Activated CD8-positive, alpha-beta memory T cell treated with anti-CD3 and anti-CD28 coated beads, Interleukin-2, amount 50 U/mL, for 4 hours (primary cell): ENCODE measurements at regions not wholly inside any gene's neighbourhood (a gene's known extent, or its start where the extent isn't known, plus 50 kb on each side); places are given as distances from the start of the nearest gene placed in this dataset.

ENCODE experiments used
- DNase-seq: peaks from one replicate; pipeline ENCODE4 v3.0.0-alpha.2; 2020

DNA sequence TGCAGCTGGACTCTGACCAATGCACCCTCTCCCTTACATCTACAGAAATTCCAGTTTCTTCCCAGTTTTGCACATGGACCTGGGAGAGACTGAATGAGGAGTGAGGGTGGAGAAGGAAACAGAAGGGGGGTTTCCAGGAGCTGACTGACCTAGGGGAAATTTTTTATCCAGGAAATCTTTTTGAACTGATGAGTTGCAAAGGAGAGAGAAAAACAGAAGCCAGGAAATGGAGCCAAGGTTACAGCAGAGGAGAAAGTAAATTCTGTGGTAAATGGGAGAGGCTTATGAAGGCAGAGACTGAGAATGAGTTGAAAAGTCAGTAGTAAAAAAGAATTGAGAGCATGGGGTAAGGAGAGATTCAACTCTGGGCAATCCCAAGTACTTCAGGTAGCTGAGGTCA is 192.8 kb downstream of the SMIM20 start:
- DNase-seq = no peak

DNA sequence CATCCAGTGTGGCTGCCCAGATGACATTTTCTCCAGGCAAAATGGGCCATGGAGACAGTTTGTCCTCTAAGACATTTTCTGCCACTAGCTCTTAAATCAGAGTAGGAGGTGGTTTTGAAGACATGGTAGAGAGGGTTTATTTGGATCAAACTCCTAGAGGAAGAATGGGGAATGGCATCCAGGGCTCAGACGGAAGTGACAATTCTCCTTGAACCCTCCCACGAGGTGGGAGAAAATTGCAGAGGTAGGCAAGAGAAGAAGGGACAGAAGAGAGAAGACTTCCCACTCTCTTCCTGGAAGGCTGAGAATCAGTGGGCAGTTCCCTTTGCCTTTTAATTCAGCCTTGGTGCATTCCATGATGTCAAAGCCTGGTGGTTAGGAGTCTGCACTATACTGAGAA is 194.0 kb downstream of the SMIM20 start:
- no peak for DNase-seq

DNA sequence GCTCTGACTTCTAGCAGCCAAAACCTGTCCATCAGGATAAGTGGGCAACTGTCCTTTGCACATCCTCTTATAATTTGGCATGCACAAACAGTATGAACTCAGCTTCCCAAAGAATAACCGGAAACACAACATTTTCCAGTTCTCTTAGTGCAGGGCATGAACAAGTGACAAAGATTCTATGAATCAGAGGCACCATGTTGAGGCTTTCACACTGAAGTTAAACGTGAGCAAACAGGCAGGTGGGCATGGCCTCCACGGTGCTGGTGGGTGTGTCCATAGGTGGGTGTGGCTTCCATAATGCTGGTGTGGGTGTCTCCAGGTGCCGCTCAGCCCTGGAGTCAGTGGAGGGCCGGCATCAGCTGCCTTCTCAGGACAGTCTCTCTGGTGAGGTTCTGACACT is 196.5 kb downstream of the SMIM20 start:
- no peak for DNase-seq

DNA sequence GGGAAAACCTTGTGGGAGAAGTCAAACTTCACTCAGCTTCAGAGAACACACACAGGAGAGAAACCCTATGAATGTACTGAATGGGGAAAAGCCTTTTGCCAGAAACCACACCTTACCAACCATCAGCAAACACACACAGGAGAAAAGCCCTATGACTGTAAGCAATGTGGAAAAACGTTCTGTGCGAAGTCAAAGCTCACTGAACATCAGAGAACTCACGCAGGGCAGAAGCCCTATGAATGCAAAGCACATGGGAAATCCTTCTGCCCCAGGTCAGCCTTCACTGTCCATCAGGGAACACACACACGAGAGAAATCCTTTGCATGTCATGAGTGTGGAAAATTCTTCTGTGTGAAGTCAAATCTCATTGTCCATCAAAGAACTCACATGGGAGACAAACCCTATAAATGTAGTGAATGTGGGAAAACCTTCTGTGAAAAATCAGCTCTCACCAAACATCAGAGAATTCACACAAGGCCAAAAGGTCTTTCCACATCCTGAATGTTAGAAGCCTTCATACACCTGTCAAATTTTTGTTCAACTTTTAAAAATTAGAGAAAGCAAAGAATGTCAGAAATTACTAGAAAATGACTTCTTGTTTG is 199.4 kb downstream of the SMIM20 start:
- no peak for DNase-seq

DNA sequence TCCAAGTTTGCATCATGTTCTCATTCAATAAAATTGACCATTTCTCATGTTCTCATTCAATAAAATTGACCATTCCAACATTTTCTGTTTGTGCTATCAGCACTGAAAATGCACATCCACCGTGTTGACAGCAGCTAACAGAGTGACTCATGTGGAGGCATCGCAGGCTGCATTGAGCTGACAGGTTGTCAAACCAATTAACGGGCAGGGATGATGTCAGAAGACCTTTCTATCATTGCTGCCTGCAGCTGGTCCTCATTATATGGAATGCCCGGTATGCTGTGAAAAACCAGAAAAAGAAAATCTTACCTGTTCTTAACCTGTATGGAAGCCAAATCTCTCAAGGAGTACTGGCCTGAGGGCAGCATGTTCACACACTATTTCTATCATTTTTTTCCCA is 202.0 kb downstream of the SMIM20 start:
- no peak for DNase-seq

DNA sequence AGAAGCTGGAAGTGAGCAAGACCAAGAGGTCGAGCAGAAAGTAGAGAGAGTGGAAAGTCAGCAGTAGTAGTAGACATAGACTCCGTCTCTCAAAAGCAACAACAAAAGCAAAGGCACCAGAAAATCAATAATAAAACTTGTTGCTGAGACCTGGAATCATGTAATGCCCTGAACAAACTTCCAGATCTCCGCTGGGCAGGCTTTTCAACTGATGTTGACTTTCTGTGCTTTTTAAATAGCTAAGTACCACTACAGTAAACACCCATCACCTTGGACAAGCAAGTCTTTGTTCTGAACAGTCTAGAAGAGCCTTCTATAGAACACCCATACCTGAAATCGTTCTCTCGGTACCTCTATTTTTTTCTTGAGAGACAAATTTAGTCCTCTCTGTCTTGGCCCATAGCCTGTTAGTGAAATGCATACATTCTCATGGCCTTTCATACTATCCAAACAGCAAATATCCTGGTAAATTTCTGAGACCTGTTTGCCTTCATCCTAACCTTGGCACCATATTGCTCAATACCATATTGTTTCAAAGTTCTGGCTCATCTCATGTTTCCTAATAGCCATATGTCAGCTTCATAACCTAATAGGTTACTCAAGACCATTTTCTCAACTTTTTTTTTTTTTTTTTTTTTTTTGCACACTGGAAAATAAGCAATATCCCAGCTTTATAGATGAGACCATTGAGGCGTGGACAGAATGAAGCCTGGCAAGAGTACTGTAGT is 200.6 kb upstream of the RBPJ start:
- DNase-seq = no peak

DNA sequence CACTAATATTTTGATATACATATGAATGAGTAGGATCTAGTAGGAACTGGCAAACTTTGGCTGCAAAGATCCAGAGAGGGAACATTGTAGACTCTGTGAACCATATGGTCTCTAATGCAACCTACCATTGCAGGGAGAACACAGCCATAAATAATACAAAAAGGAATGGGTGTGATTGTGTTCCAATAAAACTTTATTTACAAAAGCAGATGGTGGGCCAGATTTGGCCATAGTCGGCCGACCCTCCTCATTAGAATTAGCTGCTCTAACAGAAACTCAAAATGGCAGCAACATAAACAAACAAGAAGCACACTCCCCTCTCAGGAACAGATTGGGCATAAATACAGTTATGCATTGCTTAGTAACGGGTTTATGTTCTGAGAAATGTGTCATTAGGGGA is 198.1 kb upstream of the RBPJ start:
- DNase-seq = no peak

DNA sequence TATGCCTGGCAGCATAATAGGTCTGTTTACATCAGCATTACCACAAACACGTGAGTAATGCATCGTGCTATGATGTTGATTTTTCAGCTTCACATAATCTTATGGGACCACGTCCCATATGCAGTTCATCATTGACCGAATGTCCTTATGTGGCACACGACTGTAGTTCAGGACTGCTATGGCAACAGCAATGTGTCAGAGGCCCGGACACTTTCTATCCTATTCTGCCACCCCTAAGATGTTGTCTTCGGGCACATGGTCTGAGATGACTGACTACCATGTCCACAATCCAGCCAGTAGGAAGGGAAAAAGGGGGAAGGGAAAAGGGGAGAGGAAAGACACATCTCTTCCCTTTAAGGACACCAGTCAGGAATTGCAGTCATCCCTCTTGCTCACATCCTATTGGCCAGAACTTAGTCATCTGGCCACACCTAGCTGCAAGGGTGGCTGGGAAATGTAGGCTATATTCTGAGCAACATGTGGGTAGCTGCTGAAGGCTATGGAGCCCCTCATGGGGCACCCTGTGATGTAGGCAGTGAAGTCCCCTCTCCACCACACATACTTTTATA is 196.0 kb upstream of the RBPJ start:
- no peak for DNase-seq

DNA sequence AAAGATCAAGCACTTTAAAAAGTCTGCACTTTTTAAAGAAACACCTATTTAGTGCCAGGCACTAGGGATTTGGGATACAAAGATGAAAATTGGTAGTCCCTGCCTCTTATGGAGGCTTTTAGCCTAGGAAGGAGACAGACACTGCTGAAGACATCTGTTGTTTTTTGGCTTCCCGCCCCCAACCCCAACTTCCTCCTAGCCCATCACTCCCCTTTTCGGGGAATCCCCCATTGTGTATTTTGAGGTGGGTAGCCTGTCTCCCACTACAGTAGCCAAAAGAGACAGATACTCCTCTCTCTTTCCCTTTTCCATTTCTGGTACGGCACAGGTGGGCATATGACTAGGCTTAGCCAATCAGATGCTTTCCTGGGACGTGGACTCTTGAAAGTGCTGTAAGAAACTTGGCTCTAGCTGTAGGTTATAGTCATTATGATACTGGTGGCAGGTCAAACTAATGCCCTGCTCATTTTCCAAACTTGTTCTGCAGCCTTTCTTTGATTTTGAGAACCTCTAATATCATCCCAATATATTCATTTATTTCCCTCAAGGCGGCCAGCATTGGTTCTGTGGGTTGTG is 194.6 kb upstream of the RBPJ start:
- DNase-seq = no peak

DNA sequence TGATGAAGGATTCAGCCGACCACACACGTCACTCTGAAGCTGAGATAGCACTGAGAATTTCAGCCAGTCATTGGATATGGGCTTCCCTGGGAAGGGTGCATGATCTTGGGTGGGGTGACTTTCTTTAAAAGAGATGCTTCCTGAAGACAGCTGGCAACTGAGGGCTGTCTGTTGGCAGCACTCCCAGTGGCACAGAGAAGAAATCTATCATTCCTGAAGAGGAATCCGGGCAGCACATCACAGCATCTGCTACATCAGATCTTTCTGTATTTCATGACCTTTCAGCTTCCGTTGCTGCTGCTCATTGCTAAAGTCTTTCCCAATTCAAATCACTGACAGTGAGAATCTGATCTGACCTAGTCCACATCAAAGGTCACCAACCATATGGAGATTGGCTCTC is 193.8 kb upstream of the RBPJ start:
- DNase-seq = no peak

DNA sequence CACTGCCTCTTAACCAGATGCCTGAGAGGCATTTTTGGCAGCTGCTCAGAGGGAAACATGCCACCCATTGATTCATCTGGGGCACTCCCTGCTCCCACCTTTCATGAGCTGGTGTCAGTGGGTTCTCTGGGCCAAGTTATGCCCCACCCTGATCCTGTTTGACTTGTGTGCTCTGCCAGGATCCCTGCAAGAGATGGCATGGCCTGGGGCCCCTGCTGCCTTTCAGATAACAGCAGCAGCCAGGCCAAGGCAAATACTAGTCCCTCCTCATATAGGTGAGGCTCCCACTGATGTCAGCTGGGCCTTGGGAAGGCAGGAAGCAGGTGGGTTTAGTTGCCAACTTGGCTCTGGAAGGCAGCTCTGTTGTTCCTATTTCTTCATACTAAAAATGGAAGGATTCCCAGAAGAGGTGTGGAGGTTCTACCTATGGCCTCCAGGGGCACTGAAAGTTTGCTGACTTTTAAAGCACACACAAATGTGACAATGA is 192.9 kb upstream of the RBPJ start:
- DNase-seq = no peak

DNA sequence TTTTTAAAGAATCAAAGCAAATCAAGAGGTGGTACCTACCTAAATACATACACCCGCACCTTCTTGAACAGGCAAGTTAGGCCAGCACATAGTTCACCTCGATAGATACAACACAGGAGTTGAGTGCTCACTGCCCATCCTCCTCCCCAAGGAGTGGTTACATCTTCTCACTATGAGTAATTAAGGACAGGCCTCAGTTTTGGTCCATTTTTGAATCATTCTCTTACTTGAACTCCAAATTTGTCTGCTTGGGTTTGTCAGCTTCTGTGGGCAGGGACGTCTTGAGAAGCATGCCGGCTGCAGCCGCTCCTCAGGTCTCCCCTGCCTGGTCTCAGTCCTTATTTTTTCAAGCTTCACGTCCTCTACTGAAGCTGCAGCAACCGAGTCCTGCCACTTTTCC is 190.6 kb upstream of the RBPJ start:
- DNase-seq = no peak

DNA sequence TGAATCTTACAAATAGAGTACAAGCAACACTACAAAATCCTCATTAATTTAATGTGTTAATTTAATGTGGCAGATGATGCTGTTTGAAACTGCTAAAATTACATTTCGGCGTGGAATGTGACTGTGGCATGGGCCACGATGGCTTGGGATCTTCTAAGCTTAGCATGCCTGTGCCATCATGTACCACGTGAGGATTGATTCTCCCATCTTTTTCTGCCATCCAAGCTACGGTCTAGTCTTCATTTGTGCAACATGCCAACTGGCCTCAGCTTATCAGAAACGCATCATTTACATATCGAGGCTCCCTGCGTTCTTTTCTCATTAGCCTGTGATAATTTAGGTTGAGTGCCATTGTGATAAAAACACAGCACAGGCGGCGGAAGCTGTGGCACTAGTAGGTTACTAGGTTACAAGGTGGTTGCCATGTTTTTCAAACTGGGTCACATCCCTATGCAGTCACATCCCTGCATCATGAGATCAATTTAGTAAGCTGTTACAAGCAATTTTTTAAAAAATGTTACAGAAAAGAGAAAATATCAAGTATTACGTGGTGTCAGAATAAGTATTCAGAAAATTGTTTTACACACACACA is 189.9 kb upstream of the RBPJ start:
- DNase-seq = no peak

DNA sequence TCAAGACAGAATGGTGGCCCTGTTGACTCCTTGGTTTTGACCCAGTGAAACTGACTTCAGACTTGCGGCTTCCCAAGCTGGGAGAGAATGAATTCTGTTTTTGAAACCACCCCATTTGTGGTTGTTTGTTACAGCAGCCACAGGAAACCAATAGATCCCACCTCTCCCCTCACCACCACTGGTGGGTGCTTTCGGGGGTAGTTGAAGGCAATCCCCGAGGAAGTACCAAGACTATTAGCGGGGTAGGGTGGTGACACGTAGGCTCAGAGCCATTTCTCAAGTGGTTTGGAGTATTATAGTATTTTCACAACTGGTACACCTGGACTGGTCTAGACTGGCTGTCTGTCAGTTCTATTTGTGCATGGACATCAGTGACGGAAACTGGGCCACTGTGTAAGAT is 189.1 kb upstream of the RBPJ start:
- DNase-seq = peak; percentile 26

DNA sequence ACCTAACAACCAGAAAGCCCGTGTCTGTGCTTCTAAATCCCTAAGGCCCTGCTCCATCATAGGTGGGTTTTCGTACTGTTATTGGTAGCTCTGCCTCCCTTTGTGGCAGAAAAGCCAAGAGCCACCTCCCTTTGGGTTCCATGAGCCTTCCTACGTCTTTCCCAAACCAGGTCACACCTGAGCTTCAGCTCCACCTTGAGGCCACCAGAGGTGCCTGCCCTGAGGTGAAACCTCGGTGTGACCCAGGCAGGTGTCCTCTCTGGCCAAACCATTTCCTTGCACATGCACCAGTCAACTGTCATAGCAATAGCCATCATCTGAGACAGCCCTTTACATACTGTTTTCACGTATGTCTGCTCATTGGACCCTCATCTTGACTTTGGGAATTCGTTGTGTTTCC is 188.0 kb upstream of the RBPJ start:
- DNase-seq = no peak

DNA sequence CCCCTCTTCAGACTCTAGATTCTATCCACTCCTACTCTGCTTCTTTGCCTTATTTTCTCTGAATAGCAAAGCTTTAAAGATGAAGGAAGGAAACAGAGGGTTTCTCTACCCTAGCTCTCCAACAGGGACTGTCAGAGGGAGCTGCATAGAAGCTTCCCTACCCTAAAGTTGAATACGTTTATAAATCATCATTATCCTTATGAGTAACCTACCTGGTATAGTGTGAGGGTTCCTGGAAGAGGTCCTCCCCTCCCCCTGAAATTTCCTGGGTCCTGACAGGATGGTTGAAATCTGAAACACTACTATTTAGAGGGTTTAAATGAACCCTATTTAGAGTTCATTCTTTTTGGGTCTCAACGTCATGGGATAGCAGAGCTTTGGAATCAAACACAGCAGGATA is 187.0 kb upstream of the RBPJ start:
- no peak for DNase-seq

DNA sequence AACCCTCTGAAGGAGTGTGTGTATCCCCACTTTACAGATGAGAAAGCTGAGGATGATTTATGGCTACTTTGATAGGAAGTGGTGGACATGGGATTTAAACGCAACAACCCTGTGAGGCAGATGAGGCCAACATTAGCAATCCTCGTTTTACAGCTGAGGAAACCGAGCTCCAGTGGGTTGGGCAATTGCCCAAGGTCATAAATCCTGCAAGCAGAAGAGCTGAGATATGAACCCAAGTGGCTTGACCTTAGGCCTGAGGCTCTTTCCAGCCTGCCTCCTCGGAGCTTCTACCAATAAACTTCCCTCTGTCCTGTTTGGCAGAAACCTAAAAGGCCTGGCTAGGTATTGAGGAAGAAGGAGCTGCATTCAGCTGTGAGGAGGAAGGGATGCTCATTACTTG is 185.5 kb upstream of the RBPJ start:
- DNase-seq = no peak

DNA sequence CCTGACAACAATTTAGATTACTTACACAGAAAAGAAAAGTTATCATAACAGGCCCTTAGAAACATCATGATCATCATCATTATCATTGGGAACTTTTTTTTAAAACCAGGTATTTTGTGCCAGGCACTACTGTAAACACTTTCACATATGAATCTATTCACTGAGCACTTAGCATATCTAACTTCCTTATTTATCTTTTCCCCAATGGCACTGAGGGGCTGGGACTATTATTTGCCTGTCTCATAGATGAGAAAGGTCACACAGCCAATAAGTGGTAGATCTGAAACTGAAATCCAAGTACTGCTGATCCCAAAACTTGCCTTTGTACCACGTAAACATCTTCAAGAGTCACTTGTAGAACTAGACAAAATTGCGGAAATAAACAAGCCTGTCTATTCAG is 184.2 kb upstream of the RBPJ start:
- DNase-seq = no peak

DNA sequence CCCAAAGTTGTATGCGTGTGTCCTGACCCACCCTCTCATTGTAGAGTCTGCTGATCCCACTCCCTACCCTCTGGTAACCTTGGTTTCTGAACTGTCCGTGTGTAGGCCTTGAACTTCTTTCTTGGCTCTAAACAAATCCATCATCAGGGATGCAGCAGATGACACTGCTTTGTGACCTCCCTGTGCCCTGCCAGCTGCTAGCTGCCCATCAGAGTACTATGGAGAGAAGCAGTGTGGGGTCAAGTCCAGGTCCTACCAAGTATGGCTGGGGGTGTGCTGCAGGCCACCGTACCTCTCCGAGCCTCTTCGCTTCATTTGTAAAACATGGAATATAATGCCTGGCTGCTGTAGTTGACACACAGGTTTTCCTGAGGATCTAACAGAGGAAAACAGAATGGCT is 183.5 kb upstream of the RBPJ start:
- DNase-seq = no peak

DNA sequence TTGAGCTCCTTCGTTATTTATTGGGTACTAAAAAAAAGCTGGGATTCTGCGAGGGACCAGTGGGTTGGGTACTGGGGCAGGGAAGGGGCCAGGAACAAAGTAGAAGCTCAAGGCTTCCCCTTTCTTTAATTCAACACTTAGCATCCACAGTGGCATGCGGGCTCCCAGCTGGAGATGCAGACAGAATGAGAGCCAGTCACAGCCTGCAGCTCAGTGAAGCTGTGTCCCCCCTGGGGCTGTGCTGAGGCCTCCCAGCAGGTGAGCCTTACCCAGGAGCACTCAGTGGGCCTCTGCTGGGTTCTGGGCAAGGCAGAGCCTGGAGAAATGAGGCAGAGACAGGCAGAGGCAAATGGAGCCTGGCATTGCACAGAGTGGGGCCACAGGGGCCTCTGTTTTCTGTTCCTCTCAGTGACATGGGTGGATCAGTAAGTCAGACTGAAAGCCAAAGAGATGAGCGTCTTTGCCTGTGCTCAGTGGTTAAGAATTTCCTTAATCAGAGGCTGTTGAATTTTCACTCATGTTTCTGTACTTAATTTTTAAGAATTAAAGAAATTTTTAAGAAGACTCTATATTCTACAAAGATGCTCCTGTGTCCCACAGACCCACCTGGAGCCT is 181.4 kb upstream of the RBPJ start:
- no peak for DNase-seq

DNA sequence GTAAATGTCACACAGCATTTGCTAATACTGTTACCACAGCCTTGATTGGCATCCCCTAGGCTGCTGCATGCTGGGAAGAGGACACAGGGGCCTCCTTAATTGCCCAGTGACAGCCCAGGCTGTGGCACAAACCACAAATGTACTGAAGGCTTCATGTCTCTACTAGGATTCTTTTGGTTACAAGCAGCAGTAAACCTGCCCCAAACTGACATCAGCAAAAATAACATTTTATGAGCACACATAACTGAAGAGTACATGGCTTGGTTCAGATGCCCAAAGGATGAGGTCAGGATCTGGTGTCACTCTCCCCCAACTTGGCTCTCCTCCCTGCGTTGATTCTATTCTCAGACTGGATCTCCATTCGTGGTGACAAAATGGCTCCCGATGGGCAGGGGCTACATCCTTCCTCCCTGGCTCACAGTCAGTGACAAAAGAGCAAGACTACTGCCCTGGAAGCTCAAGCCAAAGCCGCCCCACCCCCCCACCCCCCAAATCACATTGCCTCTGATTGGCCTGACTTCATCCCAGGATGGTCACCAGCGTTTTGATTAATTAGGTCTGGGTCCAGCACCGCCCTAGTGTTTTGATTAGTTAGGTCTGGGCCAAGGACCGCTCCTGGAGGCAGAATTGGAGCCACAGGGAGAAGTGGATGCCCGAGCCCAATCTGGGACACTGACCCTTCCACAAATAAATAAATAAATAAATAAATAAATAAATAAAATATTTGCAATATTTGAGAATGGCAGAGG is 180.5 kb upstream of the RBPJ start:
- no peak for DNase-seq

DNA sequence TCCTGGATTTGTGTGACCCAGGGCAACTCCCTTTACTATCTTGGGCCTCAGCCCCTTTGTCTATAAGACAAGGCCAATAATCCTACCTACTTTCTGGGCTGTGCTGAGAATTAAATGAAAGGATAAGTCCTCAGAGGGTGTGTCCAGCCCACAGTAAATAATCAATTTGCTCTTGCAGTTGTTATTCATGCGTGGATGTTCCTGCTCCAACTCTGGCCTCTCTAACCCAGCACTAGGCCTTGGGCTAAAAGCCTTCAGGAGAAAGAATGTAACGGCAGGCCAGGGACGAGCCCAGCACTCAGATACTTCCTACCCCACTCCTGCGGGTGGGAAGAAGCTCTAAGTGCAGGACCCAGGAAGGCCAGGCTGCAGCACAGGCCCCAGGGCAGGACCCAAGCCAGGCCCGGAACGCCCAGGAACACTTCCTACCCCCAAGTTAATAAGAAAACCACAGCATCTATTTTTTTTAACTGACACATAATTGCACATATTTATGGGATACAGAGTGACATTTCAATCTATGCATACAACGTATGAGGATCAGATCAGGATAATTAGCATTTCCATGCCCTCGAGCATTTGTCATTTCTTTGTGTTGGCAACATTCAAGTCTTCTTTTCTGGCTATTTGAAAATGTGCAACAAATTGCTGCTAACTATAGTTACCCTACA is 179.6 kb upstream of the RBPJ start:
- no peak for DNase-seq
